Activated T-helper 1 cell treated with anti-CD3 and anti-CD28 coated beads, Interleukin-12 subunit alpha, Interleukin-12 subunit beta, Interleukin-2, Interleukin-4 antibody, amounts not matched to agents 30 ng/mL and 10 ng/mL and 1 ng/mL, durations not matched to agents 14 hours and 24 hours and 36 hours (primary cell): ENCODE measurements at regions not wholly inside any gene's neighbourhood (a gene's known extent, or its start where the extent isn't known, plus 50 kb on each side); places are given as distances from the start of the nearest gene placed in this dataset.

Experiments
- DNase-seq: peaks from one replicate; pipeline ENCODE4 v3.0.0; 2021; ENCODE audit warnings: low spot score
- H3K27ac Mint-ChIP-seq: one replicate; pipeline ENCODE4 v1.8.0; 2021; ENCODE audit warnings: mild to moderate bottlenecking, mixed read lengths
- H3K27me3 Mint-ChIP-seq: one replicate; pipeline ENCODE4 v1.8.0; 2022; ENCODE audit warnings: mild to moderate bottlenecking, moderate library complexity, mixed read lengths; ENCODE audit not compliant: insufficient read depth
- H3K36me3 Mint-ChIP-seq: one replicate; pipeline ENCODE4 v1.8.0; 2021; ENCODE audit warnings: low read depth, mixed read lengths
- H3K4me1 Mint-ChIP-seq: one replicate; pipeline ENCODE4 v1.8.0; 2021; ENCODE audit warnings: low read depth, mixed read lengths
- H3K4me3 Mint-ChIP-seq: one replicate; pipeline ENCODE4 v1.8.0; 2021; ENCODE audit warnings: mild to moderate bottlenecking, moderate library complexity, mixed read lengths
- H3K9me3 Mint-ChIP-seq: one replicate; pipeline ENCODE4 v1.8.0; 2021; ENCODE audit warnings: mixed read lengths
- intact Hi-C: fragments of 100-400 bp; cut with micrococcal nuclease; formaldehyde crosslinking; loops from one replicate; pipeline ENCODE4 v1.15.1; 2024

GRCh38 chr2:195498839-195499490, 158.1 kb upstream of the SLC39A10 start:
- peaks cover 42% of the 10 kb centered on the region for H3K4me1 Mint-ChIP-seq
- H3K9me3 Mint-ChIP-seq: peaks cover 7% of the 10 kb centered on the region
- intact Hi-C loops: loop anchor here (1.0 kb wide), 1 partner anchor 161 kb away; no protein-coding TSS in a partner anchor
- no peaks in the 10 kb centered on the region for H3K27me3 Mint-ChIP-seq
- no peak overlapping the region for H3K4me3 Mint-ChIP-seq
- peaks cover 21% of the 10 kb centered on the region for H3K36me3 Mint-ChIP-seq
- no peak overlapping the region for H3K27ac Mint-ChIP-seq
- DNase-seq: no peak

- H3K36me3 Mint-ChIP-seq: peaks cover 21% of the 10 kb centered on the region
- no peak overlapping the region for H3K27ac Mint-ChIP-seq
- H3K27me3 Mint-ChIP-seq: no peaks in the 10 kb centered on the region
- DNase-seq: peak; percentile 12
- H3K4me3 Mint-ChIP-seq: no peak overlapping the region
- H3K9me3 Mint-ChIP-seq: peaks cover 7% of the 10 kb centered on the region
- intact Hi-C loops: loop anchor here (1.0 kb wide), 1 partner anchor 162 kb away; no protein-coding TSS in a partner anchor
- peaks cover 42% of the 10 kb centered on the region for H3K4me1 Mint-ChIP-seq
Measured at GRCh38 chr2:195498176-195498575, 158.8 kb upstream of the SLC39A10 start.

GRCh38 chr2:195496991-195497390, 160.0 kb upstream of the SLC39A10 start:
- Mint-ChIP-seq H3K27ac (no peak overlapping the region), H3K36me3 (peaks cover 23% of the 10 kb centered on the region)
- intact Hi-C loops: no loop called here

GRCh38 chr2:195495966-195496365, 161.1 kb upstream of the SLC39A10 start:
- Mint-ChIP-seq H3K27ac (no peak overlapping the region), H3K27me3 (no peaks in the 10 kb centered on the region), H3K4me1 (peaks cover 39% of the 10 kb centered on the region), H3K4me3 (no peak overlapping the region), H3K36me3 (peaks cover 20% of the 10 kb centered on the region), H3K9me3 (peaks cover 7% of the 10 kb centered on the region)
- intact Hi-C loops: no loop called here
- DNase-seq: no peak

More at GRCh38 chr2:195496991-195497390, 160.0 kb upstream of the SLC39A10 start:
- H3K4me1 Mint-ChIP-seq: peaks cover 42% of the 10 kb centered on the region
- H3K4me3 Mint-ChIP-seq: no peak overlapping the region
- H3K27me3 Mint-ChIP-seq: no peaks in the 10 kb centered on the region
- H3K9me3 Mint-ChIP-seq: peaks cover 7% of the 10 kb centered on the region
- DNase-seq: no peak

GRCh38 chr2:195495351-195495750, 161.7 kb upstream of the SLC39A10 start:
- Mint-ChIP-seq H3K27me3 (no peaks in the 10 kb centered on the region), H3K9me3 (peaks cover 7% of the 10 kb centered on the region), H3K4me3 (no peak overlapping the region), H3K4me1 (peaks cover 36% of the 10 kb centered on the region), H3K27ac (no peak overlapping the region), H3K36me3 (peaks cover 18% of the 10 kb centered on the region)
- DNase-seq: no peak
- intact Hi-C loops: no loop called here

- intact Hi-C loops: no loop called here
- Mint-ChIP-seq H3K4me3 (no peak overlapping the region), H3K4me1 (peaks cover 37% of the 10 kb centered on the region), H3K27me3 (no peaks in the 10 kb centered on the region), H3K9me3 (peaks cover 7% of the 10 kb centered on the region), H3K27ac (no peak overlapping the region), H3K36me3 (peaks cover 24% of the 10 kb centered on the region)
- no peak for DNase-seq
Measured at GRCh38 chr2:195494451-195494850, 162.6 kb upstream of the SLC39A10 start.

GRCh38 chr2:195493416-195493815, 163.6 kb upstream of the SLC39A10 start:
- DNase-seq: no peak
- H3K36me3 Mint-ChIP-seq: peaks cover 21% of the 10 kb centered on the region
- H3K27ac Mint-ChIP-seq: peak overlapping the region; percentile 19
- no peak overlapping the region for H3K4me3 Mint-ChIP-seq
- H3K9me3 Mint-ChIP-seq: peaks cover 3% of the 10 kb centered on the region
- no peaks in the 10 kb centered on the region for H3K27me3 Mint-ChIP-seq
- peaks cover 31% of the 10 kb centered on the region for H3K4me1 Mint-ChIP-seq
- intact Hi-C loops: no loop called here

GRCh38 chr2:195490319-195490718, 166.7 kb upstream of the SLC39A10 start:
- H3K27ac Mint-ChIP-seq: no peak overlapping the region
- no peaks in the 10 kb centered on the region for H3K9me3 Mint-ChIP-seq
- H3K27me3 Mint-ChIP-seq: no peaks in the 10 kb centered on the region
- peaks cover 15% of the 10 kb centered on the region for H3K36me3 Mint-ChIP-seq
- DNase-seq: no peak
- H3K4me3 Mint-ChIP-seq: no peak overlapping the region
- intact Hi-C loops: loop anchor here (2.0 kb wide), 1 partner anchor 14 kb away; no protein-coding TSS in a partner anchor
- peaks cover 41% of the 10 kb centered on the region for H3K4me1 Mint-ChIP-seq

GRCh38 chr2:195489101-195489500, 167.9 kb upstream of the SLC39A10 start:
- no peak overlapping the region for H3K4me3 Mint-ChIP-seq
- peaks cover 9% of the 10 kb centered on the region for H3K9me3 Mint-ChIP-seq
- no peak overlapping the region for H3K27ac Mint-ChIP-seq
- intact Hi-C loops: loop anchor here (5.0 kb wide), 1 partner anchor 172 kb away; no protein-coding TSS in a partner anchor
- H3K27me3 Mint-ChIP-seq: no peaks in the 10 kb centered on the region
- H3K36me3 Mint-ChIP-seq: peaks cover 18% of the 10 kb centered on the region
- DNase-seq: no peak
- H3K4me1 Mint-ChIP-seq: peaks cover 47% of the 10 kb centered on the region

GRCh38 chr2:195488567-195488966, 168.5 kb upstream of the SLC39A10 start:
- Mint-ChIP-seq H3K27me3 (no peaks in the 10 kb centered on the region), H3K9me3 (peaks cover 11% of the 10 kb centered on the region), H3K4me3 (no peak overlapping the region), H3K27ac (no peak overlapping the region), H3K4me1 (peaks cover 51% of the 10 kb centered on the region), H3K36me3 (peaks cover 19% of the 10 kb centered on the region)
- no peak for DNase-seq
- intact Hi-C loops: loop anchor here (5.0 kb wide), 1 partner anchor 171 kb away; no protein-coding TSS in a partner anchor

GRCh38 chr2:195486987-195487644, 169.9 kb upstream of the SLC39A10 start:
- intact Hi-C loops: loop anchor here (1.0 to 5.0 kb wide), 9 partner anchors 10 to 173 kb away; no protein-coding TSS in a partner anchor
- H3K4me1 Mint-ChIP-seq: peaks cover 56% of the 10 kb centered on the region
- peak overlapping the region; percentile 32 for H3K4me3 Mint-ChIP-seq
- H3K27ac Mint-ChIP-seq: peak overlapping the region; percentile 61
- no peaks in the 10 kb centered on the region for H3K27me3 Mint-ChIP-seq
- peaks cover 22% of the 10 kb centered on the region for H3K36me3 Mint-ChIP-seq
- DNase-seq: peak; percentile 26
- H3K9me3 Mint-ChIP-seq: peaks cover 17% of the 10 kb centered on the region

GRCh38 chr2:195486520-195486919, 170.5 kb upstream of the SLC39A10 start:
- peak overlapping the region; percentile 21 for H3K4me3 Mint-ChIP-seq
- H3K9me3 Mint-ChIP-seq: peaks cover 20% of the 10 kb centered on the region
- peaks cover 57% of the 10 kb centered on the region for H3K4me1 Mint-ChIP-seq
- peaks cover 22% of the 10 kb centered on the region for H3K36me3 Mint-ChIP-seq
- no peak for DNase-seq
- H3K27me3 Mint-ChIP-seq: no peaks in the 10 kb centered on the region
- peak overlapping the region; percentile 35 for H3K27ac Mint-ChIP-seq
- intact Hi-C loops: loop anchor here (1.0 to 5.0 kb wide), 7 partner anchors 9 to 174 kb away; no protein-coding TSS in a partner anchor

GRCh38 chr2:195482010-195482409, 175.0 kb upstream of the SLC39A10 start:
- peaks cover 36% of the 10 kb centered on the region for H3K36me3 Mint-ChIP-seq

More at GRCh38 chr2:195482010-195482409, 175.0 kb upstream of the SLC39A10 start:
- no peak overlapping the region for H3K4me3 Mint-ChIP-seq
- no peak overlapping the region for H3K27ac Mint-ChIP-seq
- peaks cover 48% of the 10 kb centered on the region for H3K9me3 Mint-ChIP-seq
- intact Hi-C loops: no loop called here
- peaks cover 77% of the 10 kb centered on the region for H3K4me1 Mint-ChIP-seq
- no peaks in the 10 kb centered on the region for H3K27me3 Mint-ChIP-seq
- DNase-seq: no peak
